ENCODE measurements at regions not wholly inside any gene's neighbourhood (a gene's known extent, or its start where the extent isn't known, plus 50 kb on each side); places are given as distances from the start of the nearest gene placed in this dataset.

- Histone ChIP-seq H3K4me1 (peaks cover 0 to 12% (median 3%) of the 10 kb centered on the region in 4 donors), H3K27me3 (no peaks in the 10 kb centered on the region), H3K36me3 (no peaks in the 10 kb centered on the region), H3K27ac (no peak overlapping the region), H3K4me3 (no peak overlapping the region), H3K9me3 (no peaks in the 10 kb centered on the region)
- DNase-seq (no peak), ATAC-seq (ENCODE audit: low FRiP score in 2 of 2) (no peak)
- no peak for TF ChIP-seq POLR2A (IDR thresholded peaks at IDR 0.05)
- no peak for TF ChIP-seq EP300 (IDR thresholded peaks at IDR 0.05)
- no peak for TF ChIP-seq POLR2AphosphoS5 (IDR thresholded peaks at IDR 0.05)
- TF ChIP-seq CTCF (IDR thresholded peaks at IDR 0.05) = no peak
- 91 to 92% methylated on average over 14 to 17 of the region's 17 CpGs for WGBS, 2 donors
These were observed 90.8 kb downstream of the RHOB start for GRCh38 chr2:20537423-20538307.

GRCh38 chr2:20538308-20539132 is 91.6 kb downstream of the RHOB start:
- Histone ChIP-seq H3K9me3 (no peaks in the 10 kb centered on the region), H3K36me3 (no peaks in the 10 kb centered on the region), H3K27ac (no peak overlapping the region), H3K4me1 (peaks cover 0 to 9% (median 0%) of the 10 kb centered on the region in 4 donors), H3K27me3 (no peaks in the 10 kb centered on the region), H3K4me3 (no peak overlapping the region)
- DNase-seq (no peak), ATAC-seq (ENCODE audit: low FRiP score in 2 of 2) (no peak)
- TF ChIP-seq CTCF (IDR thresholded peaks at IDR 0.05) (no peak), EP300 (IDR thresholded peaks at IDR 0.05) (no peak), POLR2AphosphoS5 (IDR thresholded peaks at IDR 0.05) (no peak)
- WGBS, 2 donors = 86 to 90% methylated on average over 5 to 8 of the region's 8 CpGs

- ATAC-seq (ENCODE audit: low FRiP score in 2 of 2) (peak in 1 of 2 donors; percentile 33), DNase-seq (no peak)
- no peak overlapping the region for H3K27ac ChIP-seq
- WGBS, 2 donors = 64 to 75% methylated on average over 5 to 6 of the region's 6 CpGs
- no peaks in the 10 kb centered on the region for H3K36me3 ChIP-seq
- H3K4me1 ChIP-seq = peaks cover 0 to 6% (median 0%) of the 10 kb centered on the region in 4 donors
- TF ChIP-seq CTCF (IDR thresholded peaks at IDR 0.05) (no peak), EP300 (IDR thresholded peaks at IDR 0.05) (peak in 1 of 4 donors; percentile 60), POLR2A (IDR thresholded peaks at IDR 0.05) (no peak), POLR2AphosphoS5 (IDR thresholded peaks at IDR 0.05) (no peak)
- H3K4me3 ChIP-seq = no peak overlapping the region
- no peaks in the 10 kb centered on the region for H3K9me3 ChIP-seq
- no peaks in the 10 kb centered on the region for H3K27me3 ChIP-seq
These were observed 92.4 kb downstream of the RHOB start for GRCh38 chr2:20539133-20539719.

- Histone ChIP-seq H3K4me3 (no peak overlapping the region), H3K27ac (no peak overlapping the region), H3K36me3 (no peaks in the 10 kb centered on the region), H3K4me1 (peaks cover 0 to 6% (median 0%) of the 10 kb centered on the region in 4 donors), H3K9me3 (no peaks in the 10 kb centered on the region), H3K27me3 (no peaks in the 10 kb centered on the region)
- DNase-seq = peak in 1 of 2 donors; percentile 69
- no peak for TF ChIP-seq EP300 (IDR thresholded peaks at IDR 0.05)
- no peak for TF ChIP-seq CTCF (IDR thresholded peaks at IDR 0.05)
- TF ChIP-seq POLR2A (IDR thresholded peaks at IDR 0.05) = no peak
- TF ChIP-seq POLR2AphosphoS5 (IDR thresholded peaks at IDR 0.05) = no peak
- WGBS, 2 donors = 89 to 99% methylated on average over 8 to 22 of the region's 26 CpGs
- peak in 1 of 2 donors; percentile 59 for ATAC-seq (ENCODE audit: low FRiP score in 2 of 2)
These were observed 93.1 kb downstream of the RHOB start for GRCh38 chr2:20539776-20540586.

Data from upper lobe of left lung (tissue), 6 donors.